H1 (cell line): ENCODE measurements at regions not wholly inside any gene's neighbourhood (a gene's known extent, or its start where the extent isn't known, plus 50 kb on each side); places are given as distances from the start of the nearest gene placed in this dataset.

Source experiments
- CTCF ChIP-seq, 3 experiments: IDR thresholded peaks; 1 replicate in 2 of 3; 2 replicates in 1 of 3; pipeline versions ENCODE4 v1.5.1 to v1.6.1; 2011; ENCODE audit warnings: low read length in 3 of 3, mild to moderate bottlenecking in 3 of 3, inconsistent platforms in 2 of 3, low read depth in 1 of 3, moderate library complexity in 1 of 3; ENCODE audit not compliant: insufficient read depth in 1 of 3; ENCODE audit errors: control extremely low read depth in 1 of 3
- SUZ12 ChIP-seq: fragments of 200-600 bp; sonication (generic); IDR thresholded peaks from 2 replicates; pipeline ENCODE4 v1.6.1; 2012; ENCODE audit warnings: mild to moderate bottlenecking, inconsistent platforms, low read length, moderate library complexity, mixed read lengths

DNA sequence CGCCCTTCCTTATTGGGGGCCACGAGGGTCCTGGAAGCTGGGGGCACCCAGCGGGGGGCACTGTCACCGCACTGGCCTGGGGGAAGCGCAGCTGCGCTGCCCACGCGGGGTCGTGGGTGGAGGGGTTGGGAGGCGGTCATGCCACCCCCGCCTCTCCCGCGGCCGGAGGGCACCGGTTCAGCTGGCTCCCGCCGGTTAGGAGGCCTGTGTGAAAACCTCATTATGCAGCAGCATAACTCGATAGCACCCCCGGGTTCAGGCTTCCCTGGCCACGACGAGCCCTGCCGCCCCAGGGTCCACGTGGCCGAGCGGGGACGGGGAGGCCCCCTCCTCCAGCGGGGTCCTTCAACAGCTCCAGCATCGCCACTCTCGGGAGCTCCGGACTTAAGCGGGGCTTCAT is 91.2 kb upstream of the ERCC6L2 start:
- TF ChIP-seq SUZ12: no peak
- no peak for TF ChIP-seq CTCF (IDR thresholded peaks at IDR 0.05; ENCODE audit: control extremely low read depth in 1 of 3, insufficient read depth in 1 of 3, low read depth in 1 of 3, low read length in 3 of 3)
